ENCODE measurements at regions not wholly inside any gene's neighbourhood (a gene's known extent, or its start where the extent isn't known, plus 50 kb on each side); places are given as distances from the start of the nearest gene placed in this dataset.
"Not testable (repeated sequence)": the region's sequence is repeated elsewhere in the genome, so short reads cannot be mapped to it uniquely, and the experiment has no call there.

GRCh38 chr10:2887391-2888070 is 179.8 kb upstream of the PFKP start:
- DNase-seq: no peak

- DNase-seq: no peak
These were observed 180.7 kb upstream of the PFKP start for GRCh38 chr10:2886662-2887061.

GRCh38 chr10:2885288-2886278 is 181.8 kb upstream of the PFKP start:
- no peak for DNase-seq

- DNase-seq: not testable (repeated sequence)
These were observed 183.3 kb upstream of the PFKP start for GRCh38 chr10:2883983-2884540.

GRCh38 chr10:2883238-2883637 is 184.1 kb upstream of the PFKP start:
- DNase-seq: no peak

GRCh38 chr10:2882628-2883027 is 184.7 kb upstream of the PFKP start:
- peak; percentile 4 for DNase-seq

- DNase-seq: no peak
These were observed 185.4 kb upstream of the PFKP start for GRCh38 chr10:2881720-2882620.

- DNase-seq: not testable (repeated sequence)
These were observed 187.3 kb upstream of the PFKP start for GRCh38 chr10:2880050-2880449.

- DNase-seq: no peak
These were observed 188.5 kb upstream of the PFKP start for GRCh38 chr10:2878818-2879217.

- DNase-seq: no peak
These were observed 191.3 kb upstream of the PFKP start for GRCh38 chr10:2876032-2876431.

GRCh38 chr10:2874963-2875362 is 192.4 kb upstream of the PFKP start:
- no peak for DNase-seq

GRCh38 chr10:2873769-2874168 is 193.6 kb upstream of the PFKP start:
- DNase-seq: no peak

- no peak for DNase-seq
These were observed 195.6 kb upstream of the PFKP start for GRCh38 chr10:2871673-2872219.

- DNase-seq: no peak
These were observed 196.7 kb upstream of the PFKP start for GRCh38 chr10:2870654-2871053.

- DNase-seq: no peak
These were observed 199.5 kb upstream of the PFKP start for GRCh38 chr10:2867788-2868299.

- DNase-seq: no peak
These were observed 200.8 kb upstream of the PFKP start for GRCh38 chr10:2866569-2866968.

- DNase-seq: no peak
These were observed 205.6 kb upstream of the PFKP start for GRCh38 chr10:2861632-2862210.

- DNase-seq: no peak
These were observed 208.9 kb upstream of the PFKP start for GRCh38 chr10:2858452-2858851.

- no peak for DNase-seq
These were observed 210.8 kb upstream of the PFKP start for GRCh38 chr10:2856598-2856997.

GRCh38 chr10:2852574-2853323 is 214.6 kb upstream of the PFKP start:
- no peak for DNase-seq

GRCh38 chr10:2851566-2851965 is 215.8 kb upstream of the PFKP start:
- DNase-seq: no peak

Measured in NCI-H524 treated with DMSO at 0.1 percent for 48 hours (cell line).